ENCODE measurements at regions not wholly inside any gene's neighbourhood (a gene's known extent, or its start where the extent isn't known, plus 50 kb on each side); places are given as distances from the start of the nearest gene placed in this dataset.

- Mint-ChIP-seq H3K9me3 (no peaks in the 10 kb centered on the region), H3K27ac (no peak overlapping the region), H3K36me3 (ENCODE audit: insufficient read depth in 1 of 3, low read depth in 3 of 3) (no peaks in the 10 kb centered on the region), H3K27me3 (ENCODE audit: low read depth) (no peaks in the 10 kb centered on the region), H3K4me3 (no peak overlapping the region), H3K4me1 (peaks cover 22 to 28% of the 10 kb centered on the region in 2 experiments)
- H3K79me1 ChIP-seq (ENCODE audit: insufficient read depth, low read depth, low read length, poor library complexity, severe bottlenecking): no peaks in the 10 kb centered on the region
- H4K8ac ChIP-seq (replicated peaks; ENCODE audit: insufficient read length, low read depth, low read length): no peak overlapping the region
- no peak overlapping the region for H3K14ac ChIP-seq (ENCODE audit: insufficient read depth, low read length)
- no peak overlapping the region for H3K9ac ChIP-seq (ENCODE audit: extremely low read depth, insufficient read length, low read length)
- H2BK120ac ChIP-seq (ENCODE audit: low read depth, low read length, poor library complexity, severe bottlenecking): no peak overlapping the region
- H3K23me2 ChIP-seq (ENCODE audit: insufficient read length, low read depth, low read length, poor library complexity, severe bottlenecking): no peaks in the 10 kb centered on the region
- H4K5ac ChIP-seq (ENCODE audit: insufficient read length, low read depth, low read length): no peak overlapping the region
- H3K56ac ChIP-seq (ENCODE audit: insufficient read length, low read depth, low read length): no peak overlapping the region
- no peak overlapping the region for H3K4ac ChIP-seq (ENCODE audit: low read depth, low read length)
- no peak overlapping the region for H3T11ph ChIP-seq (ENCODE audit: low read length)
- no peak overlapping the region for H2AFZ ChIP-seq (ENCODE audit: low read length)
- no peaks in the 10 kb centered on the region for H3K27me3 ChIP-seq (ENCODE audit: insufficient read depth, low read length)
- no CpG with 5 or more reads among the region's 3 CpGs for WGBS (ENCODE audit: extremely low coverage, insufficient read length, low lambda C conversion rate)
- H2BK20ac ChIP-seq (ENCODE audit: low read depth, low read length, poor library complexity, severe bottlenecking): no peak overlapping the region
- H2BK12ac ChIP-seq (ENCODE audit: insufficient read length, low read depth, low read length): no peak overlapping the region
- H3K4me2 ChIP-seq (ENCODE audit: insufficient read depth, insufficient read length, low read length): no peak overlapping the region
- no peak for TF ChIP-seq CTCF (conservative IDR thresholded peaks at IDR 0.05)
- no peaks in the 10 kb centered on the region for H3K9me3 ChIP-seq (ENCODE audit: control insufficient read depth, low read depth, low read length)
- H3K79me2 ChIP-seq (ENCODE audit: insufficient read depth, low read length): no peaks in the 10 kb centered on the region
- H2AK5ac ChIP-seq (ENCODE audit: insufficient read length, low read length): no peak overlapping the region
- no peak overlapping the region for H3K18ac ChIP-seq (ENCODE audit: insufficient read length, low read depth, low read length)
- H2BK15ac ChIP-seq (ENCODE audit: low read depth, low read length): no peak overlapping the region
- no peaks in the 10 kb centered on the region for H4K20me1 ChIP-seq (ENCODE audit: control insufficient read depth, insufficient read depth, insufficient read length)
- H3K27ac ChIP-seq (ENCODE audit: insufficient read length, low read depth, low read length): no peak overlapping the region
- DNase-seq: no peak
- H3K23ac ChIP-seq (ENCODE audit: insufficient read length, low read depth, low read length): no peak overlapping the region
- no peak overlapping the region for H4K91ac ChIP-seq (ENCODE audit: insufficient read length, low read depth, low read length)
- H2BK5ac ChIP-seq (ENCODE audit: insufficient read length, low read length): no peak overlapping the region
- H3K4me1 ChIP-seq (ENCODE audit: insufficient read depth, low read length): peaks cover 7% of the 10 kb centered on the region
Measured at GRCh38 chr14:56955745-56956144, 145.5 kb upstream of the OTX2 start.

Measured in H9 (cell line).